OCI-LY7 (cell line): ENCODE measurements at regions not wholly inside any gene's neighbourhood (a gene's known extent, or its start where the extent isn't known, plus 50 kb on each side); places are given as distances from the start of the nearest gene placed in this dataset.

Experiments used
- BruUV-seq: library from RNA; stranded (reverse); fragments of 400-500 nt; replicated peaks from 2 replicates; lab custom pipeline; 2021; lab: Mats Ljungman, UMichigan
- CTCF ChIA-PET: fragments of 300-600 bp; sonication (Branson Sonifier 250); formaldehyde crosslinking; loops from one replicate; lab custom pipeline; 2022; ENCODE audit warnings: antibody characterized with exemption; ENCODE audit not compliant: unreplicated experiment; lab: Charles Lee
- POLR2A ChIA-PET: fragments of 300-600 bp; sonication (Branson Sonifier 250); formaldehyde crosslinking; loops from one replicate; lab custom pipeline; 2022; ENCODE audit warnings: antibody characterized with exemption; lab: Charles Lee
- DNase-seq: peaks from one replicate; pipeline ENCODE4 v3.0.0-alpha.2; 2015; ENCODE audit warnings: low spot score
- H2AFZ ChIP-seq: fragments of 200-600 bp; sonication (generic), shearing (Covaris generic); 2 replicates; pipeline ENCODE4 v1.6.1; 2014; ENCODE audit warnings: mild to moderate bottlenecking, antibody characterized with exemption, low read length, moderate library complexity
- H3K27ac ChIP-seq: fragments of 200-600 bp; sonication (generic); 2 replicates; pipeline ENCODE4 v1.5.1; 2014; ENCODE audit warnings: mixed run types, low read depth, mild to moderate bottlenecking, moderate library complexity, low read length, inconsistent platforms; ENCODE audit not compliant: poor library complexity, severe bottlenecking
- H3K36me3 ChIP-seq: fragments of 200-600 bp; sonication (generic); 2 replicates; pipeline ENCODE4 v1.6.1; 2014; ENCODE audit warnings: mild to moderate bottlenecking, antibody characterized with exemption, low read length, moderate library complexity, mixed read lengths; ENCODE audit not compliant: insufficient read depth
- H3K4me1 ChIP-seq: fragments of 200-600 bp; sonication (generic); 2 replicates; pipeline ENCODE4 v1.5.1; 2014; ENCODE audit warnings: mild to moderate bottlenecking, low read length; ENCODE audit not compliant: insufficient read depth, poor library complexity, severe bottlenecking
- H3K4me2 ChIP-seq: fragments of 200-600 bp; sonication (generic); 2 replicates; pipeline ENCODE4 v1.6.1; 2014; ENCODE audit warnings: mild to moderate bottlenecking, low read length
- H3K4me3 ChIP-seq: fragments of 200-600 bp; sonication (generic); 2 replicates; pipeline ENCODE4 v1.5.1; 2014; ENCODE audit warnings: mild to moderate bottlenecking, low read depth, low read length; ENCODE audit not compliant: poor library complexity, severe bottlenecking
- H3K79me2 ChIP-seq: fragments of 200-600 bp; sonication (generic); 2 replicates; pipeline ENCODE4 v1.6.1; 2016; ENCODE audit warnings: low read depth, mild to moderate bottlenecking, low read length, moderate library complexity, mixed read lengths; ENCODE audit not compliant: insufficient read depth
- H3K9me2 ChIP-seq: fragments of 200-600 bp; sonication (generic); 2 replicates; pipeline ENCODE4 v1.6.1; 2016; ENCODE audit warnings: mild to moderate bottlenecking, low read length, mixed read lengths; ENCODE audit not compliant: insufficient read depth
- H3K9me3 ChIP-seq: fragments of 200-600 bp; sonication (generic); 2 replicates; pipeline ENCODE4 v1.6.1; 2014; ENCODE audit warnings: mild to moderate bottlenecking, mixed run types, low read length, mixed read lengths
- H4K20me1 ChIP-seq: fragments of 200-600 bp; sonication (generic); 2 replicates; pipeline ENCODE4 v1.6.1; 2014; ENCODE audit warnings: mild to moderate bottlenecking, antibody characterized with exemption, low read length, moderate library complexity, mixed read lengths; ENCODE audit not compliant: insufficient read depth
- EZH2phosphoT487 ChIP-seq: fragments of 200-600 bp; sonication (generic); IDR thresholded peaks from 2 replicates; pipeline ENCODE4 v1.6.1; 2018; ENCODE audit warnings: low read depth, borderline replicate concordance, mild to moderate bottlenecking, mixed run types, antibody characterized with exemption, low read length, moderate library complexity, mixed read lengths
- intact Hi-C: fragments of 100-400 bp; cut with micrococcal nuclease; formaldehyde crosslinking; loops from one replicate; pipeline ENCODE4 v1.10.0; 2022; ENCODE audit not compliant: unreplicated experiment
- TF ChIP-seq, protein P1 (sequence below): fragments of 200-600 bp; sonication (generic); conservative IDR thresholded peaks from 2 replicates; pipeline ENCODE4 v1.5.1; 2014; ENCODE audit warnings: mild to moderate bottlenecking, antibody characterized with exemption, low read length, moderate library complexity, mixed read lengths

DNA sequence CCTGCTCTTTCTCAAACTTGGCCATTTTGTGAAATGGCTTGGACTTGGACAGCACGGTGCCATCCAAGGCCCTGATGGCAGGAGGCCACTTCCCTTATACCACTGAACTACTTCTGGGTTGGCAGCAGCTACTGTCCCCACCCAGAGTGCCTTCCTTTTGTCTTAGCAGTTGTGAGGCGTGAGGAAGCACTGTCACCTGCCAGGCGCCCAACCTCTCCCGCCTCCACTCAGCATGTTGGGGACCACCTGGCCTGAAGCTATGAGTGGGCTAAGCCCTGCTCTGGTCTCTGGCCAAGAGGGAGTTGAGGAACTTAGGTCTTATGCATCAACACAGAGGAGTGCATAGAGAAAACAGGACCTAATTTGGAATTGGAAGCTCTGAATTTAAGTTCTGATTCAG, 276.0 kb downstream of the ENC1 start:
- CTCF ChIA-PET = no interaction called here
- no peak for DNase-seq
- Histone ChIP-seq H3K27ac (no peak overlapping the region), H3K9me3 (no peaks in the 10 kb centered on the region), H2AFZ (no peak overlapping the region), H3K79me2 (no peaks in the 10 kb centered on the region), H3K9me2 (no peaks in the 10 kb centered on the region), H3K4me1 (peaks cover 8% of the 10 kb centered on the region), H3K4me2 (no peak overlapping the region), H3K36me3 (no peaks in the 10 kb centered on the region), H4K20me1 (no peaks in the 10 kb centered on the region), H3K4me3 (no peak overlapping the region)
- intact Hi-C loops = no loop called here
- BruUV-seq = no TSS peak
- no peak for TF ChIP-seq EZH2phosphoT487
- POLR2A ChIA-PET = interaction anchor here (0.9 kb wide), 1 partner anchor 51 kb away, joined by 3 read pairs; no protein-coding TSS in a partner anchor

DNA sequence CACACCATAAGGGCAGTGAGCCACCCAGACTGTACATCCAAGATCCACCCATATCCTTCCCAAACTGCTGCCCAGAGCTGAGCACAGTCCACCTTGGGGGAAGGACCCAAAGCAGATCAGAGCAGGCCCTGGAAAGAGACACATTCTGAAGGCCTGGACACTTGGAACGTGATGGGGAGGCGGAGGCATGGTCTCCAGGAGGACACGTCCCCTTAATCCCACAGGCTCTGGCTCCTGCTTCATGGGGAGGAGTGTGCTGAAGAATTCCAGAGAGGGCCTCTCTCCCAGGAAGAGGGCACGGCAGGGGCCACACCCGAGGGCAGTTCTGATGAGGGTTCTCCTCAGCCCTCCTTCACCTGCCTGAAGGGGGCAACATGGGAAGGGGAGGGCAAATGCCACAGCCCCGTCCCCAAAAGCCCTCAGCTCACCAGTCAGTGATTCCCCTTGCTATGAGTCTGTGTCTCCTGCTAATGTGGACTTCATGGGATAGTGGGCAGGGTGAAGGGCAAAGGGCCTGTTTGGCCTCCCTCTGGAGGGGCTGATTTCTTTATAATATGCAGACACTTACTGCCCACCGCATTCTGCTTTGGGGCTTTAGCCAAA, 276.8 kb downstream of the ENC1 start:
- no peak overlapping the region for H2AFZ ChIP-seq
- H3K9me3 ChIP-seq = no peaks in the 10 kb centered on the region
- ChIA-PET POLR2A (interaction anchor here (0.6 to 1.6 kb wide), 2 partner anchors 67 to 270 kb away, joined by 4 to 5 read pairs; no protein-coding TSS in a partner anchor), CTCF (no interaction called here)
- H3K4me2 ChIP-seq = no peak overlapping the region
- H3K36me3 ChIP-seq = no peaks in the 10 kb centered on the region
- H3K4me1 ChIP-seq = peaks cover 8% of the 10 kb centered on the region
- no peaks in the 10 kb centered on the region for H4K20me1 ChIP-seq
- no peak for DNase-seq
- no peak overlapping the region for H3K4me3 ChIP-seq
- H3K79me2 ChIP-seq = no peaks in the 10 kb centered on the region
- no peak for TF ChIP-seq EZH2phosphoT487
- TF ChIP-seq, protein P1, sequence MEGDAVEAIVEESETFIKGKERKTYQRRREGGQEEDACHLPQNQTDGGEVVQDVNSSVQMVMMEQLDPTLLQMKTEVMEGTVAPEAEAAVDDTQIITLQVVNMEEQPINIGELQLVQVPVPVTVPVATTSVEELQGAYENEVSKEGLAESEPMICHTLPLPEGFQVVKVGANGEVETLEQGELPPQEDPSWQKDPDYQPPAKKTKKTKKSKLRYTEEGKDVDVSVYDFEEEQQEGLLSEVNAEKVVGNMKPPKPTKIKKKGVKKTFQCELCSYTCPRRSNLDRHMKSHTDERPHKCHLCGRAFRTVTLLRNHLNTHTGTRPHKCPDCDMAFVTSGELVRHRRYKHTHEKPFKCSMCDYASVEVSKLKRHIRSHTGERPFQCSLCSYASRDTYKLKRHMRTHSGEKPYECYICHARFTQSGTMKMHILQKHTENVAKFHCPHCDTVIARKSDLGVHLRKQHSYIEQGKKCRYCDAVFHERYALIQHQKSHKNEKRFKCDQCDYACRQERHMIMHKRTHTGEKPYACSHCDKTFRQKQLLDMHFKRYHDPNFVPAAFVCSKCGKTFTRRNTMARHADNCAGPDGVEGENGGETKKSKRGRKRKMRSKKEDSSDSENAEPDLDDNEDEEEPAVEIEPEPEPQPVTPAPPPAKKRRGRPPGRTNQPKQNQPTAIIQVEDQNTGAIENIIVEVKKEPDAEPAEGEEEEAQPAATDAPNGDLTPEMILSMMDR = no peak
- H3K9me2 ChIP-seq = no peaks in the 10 kb centered on the region
- BruUV-seq = no TSS peak
- intact Hi-C loops = no loop called here
- H3K27ac ChIP-seq = no peak overlapping the region

DNA sequence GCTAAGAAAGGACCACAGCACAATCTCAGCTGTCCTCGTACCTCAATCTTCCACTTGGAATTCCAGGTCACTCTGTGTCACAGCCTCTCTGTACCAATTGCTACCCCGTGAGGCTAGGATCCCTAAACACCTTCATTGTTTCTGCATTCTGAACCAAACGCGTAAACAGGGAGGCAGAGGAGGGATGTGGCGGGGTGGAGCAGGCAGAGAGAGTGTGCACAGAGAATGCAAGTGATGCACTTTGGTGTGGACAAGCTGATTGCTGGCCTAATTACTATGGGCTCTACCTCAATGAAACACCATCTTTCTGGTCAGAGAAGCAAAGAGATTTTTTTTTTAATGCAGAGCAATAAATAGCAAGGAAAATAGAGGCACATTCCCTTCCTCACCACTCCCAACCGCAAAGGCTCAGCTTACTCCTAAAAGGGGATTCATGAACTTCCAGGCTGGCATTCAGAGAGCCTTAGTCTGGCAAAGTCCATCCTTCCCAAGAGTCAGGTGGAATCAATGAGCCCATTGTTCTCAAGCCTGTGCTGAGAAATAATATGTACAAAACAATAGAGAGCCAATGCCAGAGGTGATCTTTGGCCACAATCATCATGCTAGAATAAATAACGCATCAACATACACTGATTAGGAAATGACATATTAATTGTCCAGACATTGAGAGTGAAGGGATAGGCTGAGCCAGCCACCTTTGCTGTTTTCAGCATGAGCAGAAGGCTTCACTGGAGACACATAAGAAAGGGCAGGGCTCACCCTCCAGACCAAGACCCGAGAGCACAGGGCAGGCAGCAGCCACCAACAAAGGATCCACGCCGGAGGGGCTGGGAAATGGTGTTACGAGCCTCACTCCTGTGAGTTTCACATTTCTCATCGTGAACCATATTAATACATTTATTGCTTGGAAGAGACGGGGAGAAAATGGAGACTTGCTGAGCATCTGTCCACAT, 278.8 kb downstream of the ENC1 start:
- CTCF ChIA-PET = no interaction called here
- POLR2A ChIA-PET = interaction anchor here (1.6 kb wide), 1 partner anchor 272 kb away, joined by 5 read pairs; no protein-coding TSS in a partner anchor
- no peak overlapping the region for H2AFZ ChIP-seq
- H3K36me3 ChIP-seq = no peaks in the 10 kb centered on the region
- DNase-seq = no peak
- no peaks in the 10 kb centered on the region for H3K9me3 ChIP-seq
- H3K79me2 ChIP-seq = no peaks in the 10 kb centered on the region
- H3K9me2 ChIP-seq = no peaks in the 10 kb centered on the region
- no peak overlapping the region for H3K4me2 ChIP-seq
- no TSS peak for BruUV-seq
- H4K20me1 ChIP-seq = no peaks in the 10 kb centered on the region
- intact Hi-C loops = no loop called here
- H3K27ac ChIP-seq = no peak overlapping the region
- no peak overlapping the region for H3K4me3 ChIP-seq
- no peak for TF ChIP-seq EZH2phosphoT487
- TF ChIP-seq, protein P1 = no peak
- peaks cover 8% of the 10 kb centered on the region for H3K4me1 ChIP-seq
